HEK293 (cell line): ENCODE measurements at regions not wholly inside any gene's neighbourhood (a gene's known extent, or its start where the extent isn't known, plus 50 kb on each side); places are given as distances from the start of the nearest gene placed in this dataset.

Source experiments
- BCL11A ChIP-seq: fragments of 450-650 bp; formaldehyde crosslinking; IDR thresholded peaks from 2 replicates; pipeline ENCODE4 v1.5.1; 2016; ENCODE audit warnings: low read depth, missing biosample characterization, missing genetic modification characterization
- REST ChIP-seq: fragments of 450-650 bp; formaldehyde crosslinking; IDR thresholded peaks from 2 replicates; pipeline ENCODE4 v1.5.1; 2016; ENCODE audit warnings: missing biosample characterization, missing genetic modification characterization
- ZNF121 ChIP-seq: fragments of 450-650 bp; formaldehyde crosslinking; IDR thresholded peaks from 2 replicates; pipeline ENCODE4 v1.5.1; 2016; ENCODE audit warnings: missing biosample characterization, missing genetic modification characterization
- ZNF146 ChIP-seq: fragments of 450-650 bp; formaldehyde crosslinking; IDR thresholded peaks from 2 replicates; pipeline ENCODE4 v1.5.1; 2016; ENCODE audit warnings: missing biosample characterization, missing genetic modification characterization
- ZNF184 ChIP-seq: fragments of 450-650 bp; IDR thresholded peaks from 2 replicates; pipeline ENCODE4 v1.5.1; 2018; ENCODE audit warnings: missing biosample characterization, mild to moderate bottlenecking, missing genetic modification characterization
- ZNF654 ChIP-seq: fragments of 450-650 bp; formaldehyde crosslinking; IDR thresholded peaks from 2 replicates; pipeline ENCODE4 v1.5.1; 2016; ENCODE audit warnings: low read depth, missing biosample characterization, missing genetic modification characterization
- ZNF830 ChIP-seq: fragments of 450-650 bp; IDR thresholded peaks from 2 replicates; pipeline ENCODE4 v1.5.0; 2018; ENCODE audit warnings: missing biosample characterization, missing genetic modification characterization, low read depth, mild to moderate bottlenecking, moderate library complexity

GRCh38 chr1:68346188-68346808 lies 103.5 kb downstream of the RPE65 start:
- no peak for TF ChIP-seq BCL11A (tag by site-specific recombination)
- no peak for TF ChIP-seq ZNF830 (tag by site-specific recombination)
- no peak for TF ChIP-seq ZNF184
- TF ChIP-seq REST (tag by site-specific recombination) = no peak
- peak; percentile 51 for TF ChIP-seq ZNF654
- no peak for TF ChIP-seq ZNF121 (tag by site-specific recombination)
- no peak for TF ChIP-seq ZNF146
